ENCODE measurements at regions not wholly inside any gene's neighbourhood (a gene's known extent, or its start where the extent isn't known, plus 50 kb on each side); places are given as distances from the start of the nearest gene placed in this dataset.

GRCh38 chr12:70186436-70186835 is 56.8 kb upstream of the CNOT2 start (continued):
- TF ChIP-seq PBX3 (IDR thresholded peaks at IDR 0.05) (no peak), MAX (IDR thresholded peaks at IDR 0.05; ENCODE audit: low read depth) (no peak), FOXM1 (IDR thresholded peaks at IDR 0.05; ENCODE audit: low read depth) (no peak), NRF1 (IDR thresholded peaks at IDR 0.05; ENCODE audit: low read depth, low read length) (no peak), CHD2 (IDR thresholded peaks at IDR 0.05; ENCODE audit: low read length, partially characterized antibody) (no peak)

- DNase-seq = no peak
- 47% methylated on average over 1 of the region's 1 CpG for WGBS (ENCODE audit: low lambda C conversion rate)
- H3K4me3 ChIP-seq (ENCODE audit: low read depth in 2 of 2, low read length in 1 of 2) = no peak overlapping the region
- ChIA-PET CTCF (no interaction called here), POLR2A (no interaction called here)
- no peaks in the 10 kb centered on the region for H3K9me3 ChIP-seq
- H3K36me3 ChIP-seq (replicated peaks in 1 of 2; ENCODE audit: control insufficient read depth in 1 of 2, insufficient read depth in 2 of 2, low read length in 1 of 2) = no peaks in the 10 kb centered on the region
- H3K9ac ChIP-seq = no peak overlapping the region
- no peaks in the 10 kb centered on the region for H3K9me2 ChIP-seq
- no peaks in the 10 kb centered on the region for H4K20me1 ChIP-seq (ENCODE audit: insufficient read depth)
- H2AFZ ChIP-seq (ENCODE audit: low read depth) = no peak overlapping the region
- H3F3A ChIP-seq (replicated peaks; ENCODE audit: insufficient read depth) = no peaks in the 10 kb centered on the region
- peaks cover 0 to 9% of the 10 kb centered on the region in 2 experiments; a peak in 1 of 4 replicates for H3K4me1 ChIP-seq (ENCODE audit: control insufficient read depth in 1 of 2, insufficient read depth in 2 of 2, low read depth in 1 of 2, low read length in 1 of 2)
- no peak overlapping the region for H3K4me2 ChIP-seq
- H3K27ac ChIP-seq (ENCODE audit: low read depth in 2 of 2, low read length in 1 of 2) = no peak overlapping the region
- no peaks in the 10 kb centered on the region for H3K79me2 ChIP-seq (ENCODE audit: insufficient read depth)
- TF ChIP-seq TEAD4 (IDR thresholded peaks at IDR 0.05; ENCODE audit: borderline replicate concordance, insufficient read depth) (no peak), RAD21 (IDR thresholded peaks at IDR 0.05; ENCODE audit: low read length) (no peak), JUND (IDR thresholded peaks at IDR 0.05) (no peak), RCOR1 (IDR thresholded peaks at IDR 0.05; ENCODE audit: low read length) (no peak), POLR2AphosphoS5 (IDR thresholded peaks at IDR 0.05; ENCODE audit: low read depth, low read length) (no peak), TCF12 (IDR thresholded peaks at IDR 0.05) (no peak), PBX3 (IDR thresholded peaks at IDR 0.05) (no peak), MAX (IDR thresholded peaks at IDR 0.05; ENCODE audit: low read depth) (no peak), MEF2A (IDR thresholded peaks at IDR 0.05; ENCODE audit: borderline replicate concordance, low read depth) (no peak), SMC3 (IDR thresholded peaks at IDR 0.05; ENCODE audit: low read depth, low read length) (no peak), YY1 (IDR thresholded peaks at IDR 0.05; ENCODE audit: low read depth) (no peak), FOSL2 (IDR thresholded peaks at IDR 0.05; ENCODE audit: borderline replicate concordance, low read depth) (no peak), NRF1 (IDR thresholded peaks at IDR 0.05; ENCODE audit: low read depth, low read length) (no peak), RFX5 (IDR thresholded peaks at IDR 0.05; ENCODE audit: low read length) (no peak)
- TF ChIP-seq, protein P1, sequence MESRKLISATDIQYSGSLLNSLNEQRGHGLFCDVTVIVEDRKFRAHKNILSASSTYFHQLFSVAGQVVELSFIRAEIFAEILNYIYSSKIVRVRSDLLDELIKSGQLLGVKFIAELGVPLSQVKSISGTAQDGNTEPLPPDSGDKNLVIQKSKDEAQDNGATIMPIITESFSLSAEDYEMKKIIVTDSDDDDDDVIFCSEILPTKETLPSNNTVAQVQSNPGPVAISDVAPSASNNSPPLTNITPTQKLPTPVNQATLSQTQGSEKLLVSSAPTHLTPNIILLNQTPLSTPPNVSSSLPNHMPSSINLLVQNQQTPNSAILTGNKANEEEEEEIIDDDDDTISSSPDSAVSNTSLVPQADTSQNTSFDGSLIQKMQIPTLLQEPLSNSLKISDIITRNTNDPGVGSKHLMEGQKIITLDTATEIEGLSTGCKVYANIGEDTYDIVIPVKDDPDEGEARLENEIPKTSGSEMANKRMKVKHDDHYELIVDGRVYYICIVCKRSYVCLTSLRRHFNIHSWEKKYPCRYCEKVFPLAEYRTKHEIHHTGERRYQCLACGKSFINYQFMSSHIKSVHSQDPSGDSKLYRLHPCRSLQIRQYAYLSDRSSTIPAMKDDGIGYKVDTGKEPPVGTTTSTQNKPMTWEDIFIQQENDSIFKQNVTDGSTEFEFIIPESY (IDR thresholded peaks at IDR 0.05; ENCODE audit: borderline replicate concordance, low read depth) = no peak
- TF ChIP-seq, protein P2, sequence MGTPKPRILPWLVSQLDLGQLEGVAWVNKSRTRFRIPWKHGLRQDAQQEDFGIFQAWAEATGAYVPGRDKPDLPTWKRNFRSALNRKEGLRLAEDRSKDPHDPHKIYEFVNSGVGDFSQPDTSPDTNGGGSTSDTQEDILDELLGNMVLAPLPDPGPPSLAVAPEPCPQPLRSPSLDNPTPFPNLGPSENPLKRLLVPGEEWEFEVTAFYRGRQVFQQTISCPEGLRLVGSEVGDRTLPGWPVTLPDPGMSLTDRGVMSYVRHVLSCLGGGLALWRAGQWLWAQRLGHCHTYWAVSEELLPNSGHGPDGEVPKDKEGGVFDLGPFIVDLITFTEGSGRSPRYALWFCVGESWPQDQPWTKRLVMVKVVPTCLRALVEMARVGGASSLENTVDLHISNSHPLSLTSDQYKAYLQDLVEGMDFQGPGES (IDR thresholded peaks at IDR 0.05; ENCODE audit: low read depth, low read length) = no peak
- H3K27me3 ChIP-seq (ENCODE audit: insufficient read depth) = no peaks in the 10 kb centered on the region
These were observed 52.8 kb upstream of the CNOT2 start for GRCh38 chr12:70190262-70191010.
